ENCODE measurements at regions not wholly inside any gene's neighbourhood (a gene's known extent, or its start where the extent isn't known, plus 50 kb on each side); places are given as distances from the start of the nearest gene placed in this dataset.

DNA sequence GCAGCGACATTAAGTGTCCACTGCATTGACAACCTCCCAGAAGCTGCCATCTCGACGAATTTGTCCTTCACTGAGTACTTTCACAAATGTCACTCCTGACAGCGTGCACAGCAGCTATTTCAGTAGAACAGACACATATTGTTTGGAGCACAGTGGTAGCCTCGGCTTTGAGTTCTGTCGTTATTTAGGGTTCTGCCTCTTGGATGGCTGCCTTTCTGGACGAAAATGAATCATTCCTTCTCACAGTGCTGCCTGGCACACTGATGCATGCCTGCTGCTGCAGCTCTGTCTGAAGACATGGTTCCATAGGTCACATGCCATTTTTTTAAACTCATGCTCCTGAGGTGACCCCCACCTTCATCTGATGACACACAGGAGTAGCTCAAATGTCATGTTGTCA lies 477.0 kb downstream of the C6orf118 start:
- WGBS (ENCODE audit: extremely low coverage, insufficient read length, low lambda C conversion rate), result no CpG with 5 or more reads among the region's 7 CpGs

More for the DNA sequence above, 477.0 kb downstream of the C6orf118 start:
- Histone ChIP-seq H4K20me1 (ENCODE audit: control insufficient read depth, insufficient read depth, insufficient read length) (no peaks in the 10 kb centered on the region), H3K4ac (ENCODE audit: low read depth, low read length) (no peak overlapping the region), H3K14ac (ENCODE audit: insufficient read depth, low read length) (no peak overlapping the region), H4K91ac (ENCODE audit: insufficient read length, low read depth, low read length) (no peak overlapping the region), H3K18ac (ENCODE audit: insufficient read length, low read depth, low read length) (no peak overlapping the region), H3K4me2 (ENCODE audit: insufficient read depth, insufficient read length, low read length) (no peak overlapping the region), H2BK120ac (ENCODE audit: low read depth, low read length, poor library complexity, severe bottlenecking) (no peak overlapping the region), H3K9ac (ENCODE audit: extremely low read depth, insufficient read length, low read length) (no peak overlapping the region), H3T11ph (ENCODE audit: low read length) (no peak overlapping the region), H2AK5ac (ENCODE audit: insufficient read length, low read length) (no peak overlapping the region), H2BK12ac (ENCODE audit: insufficient read length, low read depth, low read length) (no peak overlapping the region), H2BK20ac (ENCODE audit: low read depth, low read length, poor library complexity, severe bottlenecking) (no peak overlapping the region), H3K79me2 (ENCODE audit: insufficient read depth, low read length) (no peaks in the 10 kb centered on the region), H4K8ac (replicated peaks; ENCODE audit: insufficient read length, low read depth, low read length) (no peak overlapping the region), H3K23ac (ENCODE audit: insufficient read length, low read depth, low read length) (no peak overlapping the region), H3K4me1 (ENCODE audit: insufficient read depth, low read length) (no peaks in the 10 kb centered on the region), H3K9me3 (ENCODE audit: control insufficient read depth, low read depth, low read length) (no peaks in the 10 kb centered on the region), H3K27ac (ENCODE audit: insufficient read length, low read depth, low read length) (no peak overlapping the region), H3K79me1 (ENCODE audit: insufficient read depth, low read depth, low read length, poor library complexity, severe bottlenecking) (no peaks in the 10 kb centered on the region), H2BK15ac (ENCODE audit: low read depth, low read length) (no peak overlapping the region), H3K56ac (ENCODE audit: insufficient read length, low read depth, low read length) (no peak overlapping the region), H3K23me2 (ENCODE audit: insufficient read length, low read depth, low read length, poor library complexity, severe bottlenecking) (no peaks in the 10 kb centered on the region), H2AFZ (ENCODE audit: low read length) (no peak overlapping the region), H4K5ac (ENCODE audit: insufficient read length, low read depth, low read length) (no peak overlapping the region), H2BK5ac (ENCODE audit: insufficient read length, low read length) (no peak overlapping the region), H3K27me3 (ENCODE audit: insufficient read depth, low read length) (no peaks in the 10 kb centered on the region)
- no peak overlapping the region for H3K4me3 Mint-ChIP-seq
- H3K36me3 Mint-ChIP-seq (ENCODE audit: insufficient read depth in 1 of 3, low read depth in 3 of 3), result no peaks in the 10 kb centered on the region; a peak in 1 of 7 replicates
- DNase-seq, result no peak
- TF ChIP-seq, protein P1, sequence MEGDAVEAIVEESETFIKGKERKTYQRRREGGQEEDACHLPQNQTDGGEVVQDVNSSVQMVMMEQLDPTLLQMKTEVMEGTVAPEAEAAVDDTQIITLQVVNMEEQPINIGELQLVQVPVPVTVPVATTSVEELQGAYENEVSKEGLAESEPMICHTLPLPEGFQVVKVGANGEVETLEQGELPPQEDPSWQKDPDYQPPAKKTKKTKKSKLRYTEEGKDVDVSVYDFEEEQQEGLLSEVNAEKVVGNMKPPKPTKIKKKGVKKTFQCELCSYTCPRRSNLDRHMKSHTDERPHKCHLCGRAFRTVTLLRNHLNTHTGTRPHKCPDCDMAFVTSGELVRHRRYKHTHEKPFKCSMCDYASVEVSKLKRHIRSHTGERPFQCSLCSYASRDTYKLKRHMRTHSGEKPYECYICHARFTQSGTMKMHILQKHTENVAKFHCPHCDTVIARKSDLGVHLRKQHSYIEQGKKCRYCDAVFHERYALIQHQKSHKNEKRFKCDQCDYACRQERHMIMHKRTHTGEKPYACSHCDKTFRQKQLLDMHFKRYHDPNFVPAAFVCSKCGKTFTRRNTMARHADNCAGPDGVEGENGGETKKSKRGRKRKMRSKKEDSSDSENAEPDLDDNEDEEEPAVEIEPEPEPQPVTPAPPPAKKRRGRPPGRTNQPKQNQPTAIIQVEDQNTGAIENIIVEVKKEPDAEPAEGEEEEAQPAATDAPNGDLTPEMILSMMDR (conservative IDR thresholded peaks at IDR 0.05), result no peak
- H3K27ac Mint-ChIP-seq, result no peak overlapping the region
- H3K9me3 Mint-ChIP-seq, result no peaks in the 10 kb centered on the region
- no peaks in the 10 kb centered on the region for H3K27me3 Mint-ChIP-seq (ENCODE audit: low read depth)
- 0 out of 4 replicates have a peak, but pooled peaks cover 0 to 1% of the 10 kb centered on the region in 2 experiments for H3K4me1 Mint-ChIP-seq

Data from H9 (cell line).